HG02938 (cell line): ENCODE measurements at regions not wholly inside any gene's neighbourhood (a gene's known extent, or its start where the extent isn't known, plus 50 kb on each side); places are given as distances from the start of the nearest gene placed in this dataset.

Experiments used
- ATAC-seq: cut with Tn5 transposase; IDR thresholded peaks from one replicate; pipeline ENCODE4 v1.9.1; 2021; ENCODE audit warnings: mild to moderate bottlenecking, moderate library complexity; ENCODE audit not compliant: unreplicated experiment

DNA sequence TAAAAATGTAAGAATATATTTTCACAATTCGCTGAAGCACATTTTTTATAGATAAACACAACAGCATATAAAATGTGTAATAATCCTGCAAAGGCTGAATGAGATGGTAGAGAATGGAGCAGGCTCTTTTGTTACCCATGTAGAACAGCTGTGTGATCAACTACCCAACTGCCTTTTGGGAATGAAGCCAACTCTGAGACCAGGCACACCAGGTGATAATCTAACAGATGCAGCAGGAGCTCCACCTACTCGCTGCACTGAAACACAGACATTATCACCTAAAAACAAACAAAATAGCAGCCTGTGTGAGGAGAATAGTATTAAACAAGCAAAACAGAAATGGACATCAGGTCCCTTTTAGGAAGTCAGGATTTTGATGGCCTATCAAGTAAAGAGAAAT lies 183.3 kb downstream of the CCDC59 start:
- no peak for ATAC-seq

DNA sequence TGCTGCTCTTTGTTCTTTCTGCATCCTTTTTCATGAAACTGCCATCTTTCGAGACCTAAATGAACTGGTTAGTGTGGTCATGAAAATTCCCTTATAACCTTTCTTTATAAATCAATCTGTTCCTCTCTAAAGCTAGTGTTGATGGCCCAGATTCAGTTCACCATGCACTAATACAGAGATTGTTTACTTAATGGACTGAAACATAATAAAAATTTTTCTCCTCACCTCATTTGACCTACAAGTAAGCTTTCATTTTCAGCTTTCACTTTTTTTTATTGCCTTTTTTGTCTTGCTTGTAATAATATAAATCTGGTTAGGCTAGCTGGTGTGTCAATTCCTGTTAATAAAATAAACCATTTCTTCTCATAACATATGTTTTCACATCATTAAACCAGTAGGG lies 183.8 kb downstream of the CCDC59 start:
- no peak for ATAC-seq

DNA sequence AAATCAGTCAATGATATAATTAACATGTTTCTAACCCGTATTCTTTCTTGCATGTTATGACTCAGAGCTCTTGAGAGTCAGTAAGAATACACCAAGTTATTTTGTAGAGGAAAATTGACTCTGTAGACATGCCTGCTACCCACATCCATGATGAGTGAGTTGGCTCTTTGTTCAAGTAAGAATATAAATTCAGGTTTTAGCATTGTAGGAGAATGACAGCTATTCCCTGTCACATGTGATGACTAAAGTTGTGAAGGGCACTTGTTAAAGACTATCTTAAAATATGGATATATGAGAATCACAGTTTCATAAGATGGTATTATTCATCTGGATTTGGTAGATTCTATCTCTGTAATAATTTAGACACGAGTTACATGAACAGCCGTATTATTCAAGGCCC lies 209.1 kb downstream of the CCDC59 start:
- no peak for ATAC-seq

DNA sequence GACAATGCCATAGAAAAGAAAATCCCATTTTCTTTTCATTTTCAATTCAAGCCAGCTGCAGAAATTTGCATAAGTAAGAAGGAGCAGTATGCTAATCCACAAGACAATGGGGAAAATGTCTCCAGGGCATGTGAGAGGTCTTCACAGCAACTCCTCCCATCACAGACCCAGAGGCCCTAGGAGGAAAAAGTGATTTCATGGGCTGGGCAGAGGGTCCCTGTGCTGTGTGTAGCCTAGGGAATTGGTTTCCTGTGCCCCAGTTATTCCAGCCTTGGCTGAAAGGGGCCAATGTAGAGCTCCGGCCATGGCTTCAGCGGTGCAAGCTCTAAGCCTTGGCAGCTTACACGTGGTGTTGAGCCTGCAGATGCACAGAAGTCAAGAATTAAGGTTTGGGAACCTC lies 211.4 kb downstream of the CCDC59 start:
- no peak for ATAC-seq

DNA sequence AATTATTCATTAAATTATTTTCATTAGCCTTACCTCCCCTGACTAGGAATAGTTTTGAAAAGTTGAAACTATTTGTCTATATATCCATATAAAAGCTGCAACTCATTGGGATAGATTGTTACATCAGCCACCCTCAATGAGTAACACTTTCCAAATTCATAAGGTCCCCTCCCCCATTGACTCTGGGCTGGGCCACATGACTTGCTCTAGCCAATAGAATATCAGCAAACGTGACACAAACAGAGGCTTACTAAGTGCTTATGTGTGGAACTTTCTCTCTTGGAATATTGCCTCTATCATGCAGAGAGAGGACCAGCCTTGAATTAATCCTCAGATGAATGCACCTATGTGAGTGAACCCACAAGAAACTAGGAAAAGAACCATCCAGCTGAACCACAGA lies 213.7 kb downstream of the CCDC59 start:
- ATAC-seq: no peak

DNA sequence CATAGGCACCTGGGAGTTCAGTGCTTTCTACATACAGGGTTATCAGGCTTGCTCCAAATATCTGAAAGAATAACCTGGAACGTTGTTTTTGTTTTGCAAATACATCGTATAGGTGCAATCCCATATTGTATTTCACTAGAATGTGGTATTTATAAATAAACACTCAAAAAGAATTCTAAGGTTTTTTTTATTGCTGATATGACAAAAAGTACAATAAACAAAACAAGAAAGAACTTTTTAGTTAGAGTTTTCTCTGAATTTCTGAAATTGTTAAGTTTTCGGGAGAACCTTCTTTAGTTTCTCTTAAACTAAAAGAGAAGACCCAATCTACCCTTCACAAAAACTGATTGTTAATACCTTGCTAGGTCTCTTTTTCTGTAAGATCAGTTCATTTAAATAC lies 225.8 kb downstream of the CCDC59 start:
- ATAC-seq: no peak

DNA sequence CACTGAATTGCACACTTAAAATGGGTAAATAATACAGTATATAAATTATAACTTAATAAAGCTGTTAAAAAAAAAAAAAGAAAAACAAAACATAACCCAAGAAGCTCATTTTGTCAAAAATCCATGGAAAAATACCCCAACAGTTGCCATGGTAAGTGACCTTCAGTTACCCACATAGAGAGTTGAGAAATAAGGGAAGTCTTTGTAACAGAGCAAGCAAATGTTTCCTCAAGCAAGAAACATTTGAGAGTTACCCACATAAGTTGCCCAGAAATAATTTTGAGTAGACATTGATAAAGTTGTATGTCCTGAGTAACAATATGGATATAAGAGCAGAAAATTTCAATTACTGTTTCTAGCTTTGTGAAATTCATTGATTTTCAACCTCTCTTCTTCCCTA lies 227.4 kb downstream of the CCDC59 start:
- ATAC-seq: no peak

DNA sequence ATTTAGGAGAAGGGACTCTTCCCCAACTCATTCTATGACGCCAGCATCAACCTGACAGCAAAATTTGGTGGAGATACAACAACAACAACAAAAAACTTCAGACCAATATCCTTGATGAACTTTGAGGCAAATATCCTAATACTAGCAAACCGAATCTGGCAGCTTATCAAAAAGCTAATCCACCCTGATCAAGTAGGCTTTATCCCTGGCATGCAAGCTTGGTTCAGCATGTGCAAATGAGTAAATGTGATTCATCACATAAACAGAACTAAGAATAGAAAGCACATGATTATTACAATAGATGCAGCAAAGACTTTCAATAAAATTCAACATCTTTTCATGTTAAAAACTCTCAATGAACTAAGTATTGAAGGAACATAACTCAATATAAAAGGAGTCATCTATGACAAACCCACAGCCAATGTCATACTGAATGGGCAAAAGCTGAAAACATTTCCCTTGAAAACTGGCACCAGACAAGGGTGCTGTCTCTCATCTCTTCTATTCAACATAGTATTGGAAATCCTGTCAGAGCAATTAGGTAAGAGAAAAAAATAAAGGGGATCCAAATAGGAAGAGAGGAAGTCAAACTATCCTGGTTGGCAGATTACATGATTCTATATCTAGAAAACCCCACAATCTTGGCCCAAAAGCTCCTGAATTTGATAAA lies 233.3 kb downstream of the CCDC59 start:
- no peak for ATAC-seq

DNA sequence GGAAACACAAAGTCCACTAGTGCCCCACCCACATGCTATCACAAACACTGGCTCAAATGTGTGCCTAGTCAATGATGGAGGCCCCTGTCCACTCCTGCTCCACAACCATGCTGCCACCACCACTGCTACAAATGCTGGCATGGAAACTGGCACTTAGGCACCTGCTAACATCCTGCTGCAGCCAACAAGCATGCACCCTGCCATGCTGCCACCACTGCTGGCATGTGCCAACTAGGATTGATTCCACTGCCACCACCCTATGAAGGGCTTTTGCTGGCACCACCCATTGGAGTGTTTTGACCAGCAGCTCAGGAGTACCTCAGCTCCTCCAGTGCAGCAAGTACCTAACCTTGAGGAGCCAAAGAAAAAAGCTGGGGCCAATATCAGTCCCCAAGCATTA lies 236.6 kb downstream of the CCDC59 start:
- no peak for ATAC-seq

DNA sequence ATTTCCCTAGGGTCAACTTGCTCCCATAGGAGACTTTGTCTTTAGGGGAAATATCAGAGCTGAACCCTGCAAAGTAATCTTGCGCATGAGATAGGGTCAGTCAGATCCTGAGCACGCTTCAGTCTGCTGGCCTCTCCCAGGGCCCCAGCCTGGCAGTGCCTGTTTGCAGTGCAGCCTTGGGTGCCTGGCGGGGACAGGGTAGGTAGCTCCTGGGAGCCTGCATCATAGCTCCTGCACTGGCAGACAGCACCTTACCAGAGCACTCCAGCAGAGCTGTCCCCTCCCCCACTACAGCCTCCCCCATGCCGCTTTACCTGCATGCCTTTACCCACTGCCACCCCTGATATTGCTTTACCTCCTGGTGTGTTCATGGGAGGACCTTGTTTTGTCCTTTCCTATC lies 237.3 kb downstream of the CCDC59 start:
- no peak for ATAC-seq

DNA sequence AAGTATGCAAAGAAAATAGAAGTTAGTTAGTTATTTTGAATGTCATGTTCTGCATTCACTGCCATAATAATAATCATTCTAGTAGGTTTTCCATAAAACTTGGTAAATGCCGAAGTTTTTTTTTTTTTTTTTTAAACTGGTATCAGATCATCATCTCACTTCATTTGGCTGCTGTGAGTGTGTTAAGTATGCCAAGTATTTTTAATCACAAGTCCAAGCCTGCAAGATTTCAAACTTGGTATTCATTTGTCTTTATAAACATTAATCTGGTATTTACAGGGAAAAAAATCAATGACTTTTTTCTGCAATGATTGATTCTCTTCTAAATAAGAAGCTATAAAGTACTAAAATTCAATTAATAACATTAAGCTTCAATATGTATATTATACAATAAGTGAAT lies 248.9 kb downstream of the CCDC59 start:
- ATAC-seq: no peak

DNA sequence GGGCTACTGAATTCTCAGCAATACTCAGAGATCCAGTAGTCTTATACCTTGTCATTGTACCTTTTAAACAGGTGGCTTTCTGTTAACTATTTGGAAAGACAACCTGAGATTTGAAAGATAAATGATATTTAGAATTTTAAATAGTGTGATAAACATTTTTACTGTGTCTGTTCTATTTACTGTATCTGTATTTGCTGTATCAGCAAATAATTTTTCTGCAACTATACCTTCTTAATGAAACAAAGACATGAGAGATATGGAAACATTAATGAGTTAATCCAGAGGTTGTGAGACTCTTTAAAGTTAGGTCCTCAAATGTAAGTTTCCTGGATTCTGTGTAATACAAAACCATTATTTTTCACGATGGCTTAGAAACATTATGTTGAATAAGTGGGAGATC lies 249.6 kb downstream of the CCDC59 start:
- no peak for ATAC-seq

DNA sequence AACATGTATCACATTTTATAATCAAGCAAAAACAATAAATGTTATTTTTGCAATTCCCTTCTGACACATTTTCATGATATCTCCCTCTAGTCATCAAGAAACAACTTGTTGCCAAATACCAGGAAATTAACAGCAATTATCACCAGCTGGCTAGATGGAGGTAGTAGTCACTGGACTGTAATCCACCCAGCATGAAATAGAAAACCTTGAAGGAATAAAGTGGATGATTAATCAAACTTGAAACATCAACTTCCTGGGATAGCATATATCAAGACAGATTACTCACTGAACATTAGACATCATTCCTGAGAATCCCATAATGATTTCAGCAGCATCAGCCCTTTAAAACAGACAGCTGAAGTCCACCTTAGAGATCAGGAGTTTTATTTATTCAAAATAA lies 259.0 kb downstream of the CCDC59 start:
- no peak for ATAC-seq

DNA sequence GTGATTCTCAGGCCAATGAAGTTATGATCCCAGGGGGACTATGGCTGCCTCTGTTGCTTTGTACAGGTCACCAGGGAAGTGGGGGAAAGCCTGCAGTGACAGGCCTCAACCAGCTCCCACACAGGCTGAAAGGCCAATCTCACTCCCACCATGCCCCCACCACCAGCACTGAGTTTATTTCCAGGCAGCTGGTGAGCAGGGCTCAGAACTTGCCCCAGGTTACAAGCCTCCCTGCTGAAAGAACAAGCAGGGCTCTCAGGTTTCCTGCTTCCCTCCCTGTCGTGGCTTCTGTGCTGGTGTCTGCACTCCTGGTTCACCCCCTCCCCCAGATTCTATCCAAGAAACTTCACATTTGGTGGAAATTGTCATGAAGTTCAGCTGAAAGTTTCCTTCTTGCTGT lies 260.3 kb downstream of the CCDC59 start:
- no peak for ATAC-seq

DNA sequence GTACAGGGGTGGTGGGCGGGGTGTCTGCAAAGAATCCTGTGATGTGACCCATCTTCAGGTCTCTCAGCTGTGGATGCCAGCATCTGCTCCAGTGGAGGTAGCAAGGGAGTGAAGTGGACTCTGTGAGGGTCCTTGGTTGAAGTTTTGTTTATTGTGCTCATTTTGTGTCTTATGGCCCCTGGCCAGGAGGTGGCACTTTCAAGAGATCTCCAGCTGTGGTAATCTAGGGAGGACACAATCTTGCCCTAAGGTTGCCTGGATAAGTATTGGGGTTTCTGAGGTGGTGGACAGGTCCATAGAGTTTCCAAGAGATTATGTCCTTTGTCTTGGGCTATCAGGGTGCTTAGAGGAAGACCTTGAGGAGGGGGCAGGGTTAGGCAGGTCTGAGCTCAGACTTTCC lies 260.7 kb downstream of the CCDC59 start:
- no peak for ATAC-seq

DNA sequence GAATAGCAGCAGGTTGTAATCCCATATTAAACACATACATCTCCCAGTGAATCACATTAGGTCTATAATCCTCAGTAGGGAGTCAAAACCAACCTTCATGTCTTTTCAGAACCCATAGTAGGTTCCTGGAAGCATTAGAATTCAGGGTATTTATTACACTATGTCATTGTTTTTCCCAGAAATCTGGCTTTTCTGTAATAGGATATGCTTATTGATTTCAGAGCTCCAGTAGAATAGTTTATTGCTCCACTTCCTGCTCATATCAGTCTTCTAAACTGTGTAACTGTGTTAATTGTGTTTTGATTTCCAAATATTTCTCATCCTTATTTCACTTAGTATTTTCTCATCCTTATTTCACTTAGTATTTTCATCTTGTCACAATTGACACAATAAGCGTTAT lies 268.0 kb downstream of the CCDC59 start:
- ATAC-seq: no peak

DNA sequence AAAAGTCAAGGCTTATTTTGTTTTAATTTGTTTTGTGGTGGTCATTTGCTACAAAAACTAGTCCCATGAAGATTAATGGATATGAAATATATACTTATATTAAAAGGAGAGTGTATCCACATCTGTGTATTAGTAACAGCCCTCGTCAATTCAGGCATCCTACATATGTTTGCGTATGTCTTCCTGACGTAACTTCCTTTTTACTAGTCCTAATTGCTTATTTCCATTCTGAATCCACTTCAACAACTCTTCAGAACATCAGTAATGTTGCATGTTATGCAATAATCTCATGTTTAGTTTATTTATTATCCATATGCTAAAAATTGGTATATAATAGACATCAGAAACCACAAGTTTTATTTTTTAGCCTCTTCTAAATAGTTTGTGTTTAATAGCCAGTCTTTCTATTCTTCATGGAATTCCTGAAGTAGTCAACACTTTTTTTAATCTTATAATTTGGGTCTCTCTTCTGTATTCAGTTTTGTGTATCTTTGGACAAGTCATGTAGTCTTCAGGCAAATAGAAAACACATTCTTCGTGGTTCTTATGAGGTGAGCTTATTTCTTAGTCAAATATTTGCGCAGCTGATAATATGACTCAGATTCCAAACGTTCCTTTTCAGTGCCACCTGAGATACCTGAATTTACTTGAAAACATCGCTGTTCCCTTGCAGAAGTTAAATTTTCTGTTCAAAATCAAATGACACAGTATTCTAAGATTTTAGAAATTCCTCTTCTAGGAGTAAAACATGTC lies 268.6 kb downstream of the CCDC59 start:
- no peak for ATAC-seq

DNA sequence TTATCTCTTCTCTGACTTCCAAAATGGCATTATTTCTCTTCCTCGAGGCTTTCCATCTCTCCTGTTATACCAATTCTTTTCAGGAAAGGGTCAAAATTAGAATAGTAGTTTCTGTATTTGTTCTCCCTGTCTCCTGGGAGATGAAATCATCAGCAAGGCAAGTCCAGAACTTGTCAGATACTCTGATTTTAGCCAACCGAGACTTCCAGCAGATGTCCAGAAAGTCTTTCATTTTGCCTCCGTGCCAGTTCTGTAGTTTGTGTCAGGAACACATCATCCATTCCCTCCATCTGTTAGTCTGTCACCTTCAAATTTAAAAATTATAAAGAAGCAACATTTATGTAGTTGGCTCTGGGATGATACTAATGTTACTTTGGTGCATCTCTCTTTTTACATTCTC lies 275.7 kb downstream of the CCDC59 start:
- ATAC-seq: no peak

DNA sequence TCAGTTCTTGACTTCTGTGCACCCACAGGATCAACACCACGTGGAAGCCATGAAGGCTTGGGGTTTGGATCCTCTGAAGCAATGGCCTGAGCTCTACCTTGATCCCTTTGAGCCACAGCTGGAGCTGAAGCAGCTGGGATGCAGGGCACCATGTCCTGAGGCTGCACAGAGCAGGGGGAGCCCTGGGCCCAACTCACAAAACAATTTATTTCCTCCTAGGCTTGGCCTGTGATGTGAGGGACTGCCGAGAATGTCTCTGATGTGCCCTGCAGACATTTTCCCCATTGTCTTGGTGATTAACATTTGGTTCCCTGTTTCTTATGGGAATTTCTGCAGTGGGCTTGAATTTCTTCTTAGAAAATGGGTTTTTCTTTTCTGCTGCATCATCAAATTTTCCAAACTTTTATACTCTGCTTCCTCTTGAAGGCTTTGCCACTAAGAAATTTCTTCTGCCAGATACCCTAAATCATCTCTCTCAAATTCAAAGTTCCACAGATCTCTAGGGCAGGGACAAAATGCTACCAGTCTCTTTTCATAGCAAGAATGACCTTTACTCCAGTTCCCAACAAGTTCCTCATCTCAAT lies 288.2 kb downstream of the CCDC59 start:
- no peak for ATAC-seq

DNA sequence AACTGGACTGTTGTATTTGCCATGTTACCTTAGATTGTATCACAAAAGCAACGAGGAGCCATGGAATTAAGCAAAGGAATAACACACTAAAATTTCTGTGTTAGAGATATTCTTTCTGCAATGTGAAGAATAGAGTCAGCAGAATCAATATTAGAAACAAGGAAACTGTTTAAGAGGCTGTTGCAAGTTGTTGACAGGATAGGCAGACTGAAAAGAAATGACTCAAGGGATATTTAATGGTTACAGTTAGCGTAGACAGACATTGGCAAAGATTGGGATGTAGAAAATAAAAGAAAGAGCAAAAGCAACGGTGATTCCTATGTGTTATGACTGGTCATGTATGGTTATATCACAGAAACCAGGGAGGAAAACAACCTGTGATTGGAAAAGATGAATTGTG lies 299.0 kb upstream of the PPFIA2 start:
- no peak for ATAC-seq

DNA sequence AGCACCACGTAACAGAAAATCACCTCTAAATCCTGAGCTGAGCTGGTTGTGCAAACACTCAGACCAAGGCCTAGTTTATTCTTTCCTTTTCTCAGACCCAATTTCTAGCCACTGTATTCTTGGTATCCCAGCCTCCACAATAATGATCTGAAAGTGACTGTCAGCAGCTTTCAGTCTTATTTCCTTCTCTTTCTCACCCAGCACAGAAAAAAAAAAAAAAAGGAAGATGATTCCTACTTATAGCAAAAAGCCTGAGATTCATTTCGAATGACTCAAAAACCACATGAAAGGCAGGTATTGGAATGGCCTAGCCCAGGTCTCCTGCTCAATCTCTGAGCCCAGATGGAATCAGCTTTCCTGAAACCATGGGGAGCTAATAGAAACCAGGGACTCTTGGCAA lies 298.6 kb upstream of the PPFIA2 start:
- no peak for ATAC-seq

DNA sequence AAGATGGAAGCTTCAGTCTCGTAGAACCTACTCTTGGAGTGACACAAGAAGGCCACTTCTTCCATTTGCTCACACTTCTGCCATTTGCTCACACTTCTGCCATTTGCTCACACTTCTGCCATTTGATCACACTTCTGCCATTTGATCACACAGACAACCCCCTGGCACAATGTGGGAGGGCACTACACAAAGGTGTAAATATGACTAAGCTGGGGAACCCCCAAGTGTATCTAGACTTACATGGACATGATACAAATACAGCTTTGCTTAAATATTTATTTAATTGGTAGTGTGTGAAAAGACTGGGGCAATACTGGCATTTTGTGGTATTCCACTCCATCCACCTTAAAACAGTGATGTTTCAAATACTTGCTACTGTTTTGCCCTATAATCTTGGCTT lies 296.2 kb upstream of the PPFIA2 start:
- ATAC-seq: no peak

DNA sequence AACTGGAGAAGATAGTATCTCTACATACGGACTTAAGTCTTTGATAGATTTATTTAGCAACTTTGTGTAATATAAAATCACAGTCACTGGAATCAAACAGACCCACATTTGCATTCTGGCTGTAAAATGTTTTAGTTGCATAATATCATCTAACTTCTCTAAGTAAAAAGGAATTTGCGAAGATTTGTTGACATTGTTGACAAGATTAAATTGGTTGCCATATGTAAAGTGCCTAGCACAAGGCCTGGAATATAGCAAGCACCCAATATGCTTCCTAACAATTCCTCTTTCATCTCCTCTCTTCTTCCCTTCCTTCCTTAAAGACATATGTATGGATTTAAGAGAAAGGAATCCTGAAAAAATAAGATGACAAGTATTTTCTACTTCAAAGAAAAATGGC lies 295.4 kb upstream of the PPFIA2 start:
- no peak for ATAC-seq
